ENCODE measurements at regions not wholly inside any gene's neighbourhood (a gene's known extent, or its start where the extent isn't known, plus 50 kb on each side); places are given as distances from the start of the nearest gene placed in this dataset.

DNA sequence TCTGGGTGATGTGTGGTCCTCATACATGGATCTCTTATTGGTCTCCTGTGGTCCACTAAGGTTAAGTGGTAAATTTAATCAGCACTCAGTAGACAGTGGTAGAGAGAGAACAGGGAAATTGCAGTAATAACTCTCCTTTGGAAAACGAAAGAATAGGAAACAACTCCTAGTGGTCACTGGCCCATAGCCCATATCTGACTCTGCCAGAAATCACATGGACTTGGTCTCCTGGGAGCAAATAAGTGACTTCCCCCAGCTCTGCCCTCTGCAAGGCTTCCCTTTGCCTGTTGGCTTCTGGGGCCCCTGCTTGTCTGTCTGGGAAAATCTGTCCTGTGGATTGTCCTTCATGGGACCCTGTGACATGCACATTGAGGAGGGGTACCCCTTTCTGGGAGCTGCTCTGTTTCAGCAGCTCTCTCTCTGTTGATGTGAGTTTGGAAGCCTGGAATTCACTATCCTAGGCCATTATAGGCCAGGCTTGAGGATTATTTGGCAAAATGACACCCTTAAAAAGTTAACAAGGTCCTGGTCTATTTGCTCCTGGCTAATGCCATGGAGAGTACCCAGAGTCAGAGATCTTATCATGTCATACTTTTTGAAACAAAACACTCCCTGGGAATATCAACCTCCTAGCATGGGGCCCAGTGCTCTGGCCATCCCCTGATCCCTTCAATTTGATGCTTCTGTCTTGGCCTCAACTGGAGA lies 58.0 kb upstream of the HNF1B start:
- H3K9me3 ChIP-seq (ENCODE audit: control insufficient read depth in 1 of 2, low read length in 2 of 2) = no peaks in the 10 kb centered on the region
- DNase-seq = no peak
- Mint-ChIP-seq H3K36me3 (no peaks in the 10 kb centered on the region), H3K27me3 (peaks cover 5 to 12% of the 10 kb centered on the region in 2 donors), H3K4me1 (peaks cover 0 to 6% (median 0%) of the 10 kb centered on the region in 4 donors), H3K4me3 (no peak overlapping the region), H3K9me3 (peaks cover 0 to 2% (median 0%) of the 10 kb centered on the region in 8 donors), H3K27ac (no peak overlapping the region)
- no peak overlapping the region for H3K4me3 ChIP-seq (ENCODE audit: low read length in 2 of 2)
- CTCF ChIA-PET (ENCODE audit: partially characterized antibody) = no interaction called here
- intact Hi-C loops (cut with micrococcal nuclease) = no loop called here
- no peaks in the 10 kb centered on the region for H3K36me3 ChIP-seq (ENCODE audit: insufficient read depth, low read length)
- no peak overlapping the region for H3K27ac ChIP-seq (ENCODE audit: low read depth, low read length)
- H3K4me1 ChIP-seq (ENCODE audit: insufficient read depth, low read length) = no peaks in the 10 kb centered on the region
- H3K27me3 ChIP-seq (ENCODE audit: insufficient read depth, low read length) = peaks cover 5% of the 10 kb centered on the region
- POLR2A ChIA-PET (ENCODE audit: partially characterized antibody) = no interaction called here

DNA sequence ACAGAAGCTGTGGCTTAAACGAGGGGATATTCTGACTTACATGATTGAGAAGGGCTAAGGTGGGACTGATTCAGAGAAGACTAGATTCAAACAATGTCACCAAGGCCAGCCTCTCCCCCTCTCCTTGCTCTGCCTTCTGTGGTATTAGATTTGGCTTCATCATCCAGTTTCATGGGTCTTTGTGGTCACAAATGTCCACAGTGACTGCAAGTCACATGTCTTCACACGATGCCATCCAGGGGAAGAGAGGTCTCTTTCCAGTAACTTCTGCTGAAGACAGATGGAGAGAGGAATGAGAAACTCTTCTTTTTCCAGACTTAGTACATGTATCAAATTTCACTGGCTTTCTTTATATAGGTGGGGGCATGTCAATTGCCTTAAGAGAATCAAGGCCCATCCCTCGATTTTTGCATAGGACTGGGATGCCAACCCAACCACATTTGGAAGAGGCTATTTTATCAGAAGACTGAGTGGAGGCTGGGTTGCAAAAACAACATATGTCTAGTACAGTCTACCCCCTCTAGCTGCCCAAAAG lies 57.3 kb upstream of the HNF1B start:
- H3K4me3 ChIP-seq (ENCODE audit: low read length in 2 of 2) = no peak overlapping the region
- H3K9me3 ChIP-seq (ENCODE audit: control insufficient read depth in 1 of 2, low read length in 2 of 2) = no peaks in the 10 kb centered on the region
- Mint-ChIP-seq H3K36me3 (no peaks in the 10 kb centered on the region), H3K4me3 (no peak overlapping the region), H3K9me3 (peaks cover 0 to 6% (median 0%) of the 10 kb centered on the region in 8 donors), H3K4me1 (peaks cover 0 to 6% (median 0%) of the 10 kb centered on the region in 4 donors), H3K27me3 (peaks cover 8 to 15% of the 10 kb centered on the region in 2 donors), H3K27ac (no peak overlapping the region)
- POLR2A ChIA-PET (ENCODE audit: partially characterized antibody) = no interaction called here
- CTCF ChIA-PET (ENCODE audit: partially characterized antibody) = no interaction called here
- intact Hi-C loops (cut with micrococcal nuclease) = no loop called here
- peaks cover 5% of the 10 kb centered on the region for H3K27me3 ChIP-seq (ENCODE audit: insufficient read depth, low read length)
- DNase-seq = no peak
- no peak overlapping the region for H3K27ac ChIP-seq (ENCODE audit: low read depth, low read length)
- no peaks in the 10 kb centered on the region for H3K36me3 ChIP-seq (ENCODE audit: insufficient read depth, low read length)
- no peaks in the 10 kb centered on the region for H3K4me1 ChIP-seq (ENCODE audit: insufficient read depth, low read length)

- H3K4me1 ChIP-seq (ENCODE audit: insufficient read depth, low read length) = no peaks in the 10 kb centered on the region
- no peaks in the 10 kb centered on the region for H3K9me3 ChIP-seq (ENCODE audit: control insufficient read depth in 1 of 2, low read length in 2 of 2)
- H3K4me3 ChIP-seq (ENCODE audit: low read length in 2 of 2) = no peak overlapping the region
- Mint-ChIP-seq H3K4me1 (peaks cover 0 to 6% (median 0%) of the 10 kb centered on the region in 4 donors), H3K36me3 (no peaks in the 10 kb centered on the region), H3K27me3 (peaks cover 8 to 15% of the 10 kb centered on the region in 2 donors), H3K9me3 (peaks cover 0 to 6% (median 0%) of the 10 kb centered on the region in 8 donors), H3K27ac (no peak overlapping the region), H3K4me3 (no peak overlapping the region)
- H3K27ac ChIP-seq (ENCODE audit: low read depth, low read length) = no peak overlapping the region
- DNase-seq = no peak
- peaks cover 5% of the 10 kb centered on the region for H3K27me3 ChIP-seq (ENCODE audit: insufficient read depth, low read length)
- CTCF ChIA-PET (ENCODE audit: partially characterized antibody) = interaction anchor here (0.8 kb wide), 1 partner anchor 15 kb away, joined by 3 read pairs; no protein-coding TSS in a partner anchor
- POLR2A ChIA-PET (ENCODE audit: partially characterized antibody) = no interaction called here
- no peaks in the 10 kb centered on the region for H3K36me3 ChIP-seq (ENCODE audit: insufficient read depth, low read length)
- intact Hi-C loops (cut with micrococcal nuclease) = no loop called here
Observed at GRCh38 chr17:37801171-37801570, 56.3 kb upstream of the HNF1B start.

- Mint-ChIP-seq H3K4me1 (peaks cover 0 to 6% (median 0%) of the 10 kb centered on the region in 4 donors), H3K36me3 (no peaks in the 10 kb centered on the region), H3K4me3 (no peak overlapping the region), H3K27me3 (peaks cover 9 to 13% of the 10 kb centered on the region in 2 donors), H3K9me3 (peaks cover 0 to 6% (median 0%) of the 10 kb centered on the region in 8 donors), H3K27ac (no peak overlapping the region)
- no peak for DNase-seq
- intact Hi-C loops (cut with micrococcal nuclease) = no loop called here
- ChIA-PET POLR2A (ENCODE audit: partially characterized antibody) (no interaction called here), CTCF (ENCODE audit: partially characterized antibody) (no interaction called here)
- no peak overlapping the region for H3K27ac ChIP-seq (ENCODE audit: low read depth, low read length)
- no peak overlapping the region for H3K4me3 ChIP-seq (ENCODE audit: low read length in 2 of 2)
- H3K9me3 ChIP-seq (ENCODE audit: control insufficient read depth in 1 of 2, low read length in 2 of 2) = no peaks in the 10 kb centered on the region
- H3K4me1 ChIP-seq (ENCODE audit: insufficient read depth, low read length) = no peaks in the 10 kb centered on the region
- no peaks in the 10 kb centered on the region for H3K27me3 ChIP-seq (ENCODE audit: insufficient read depth, low read length)
- H3K36me3 ChIP-seq (ENCODE audit: insufficient read depth, low read length) = no peaks in the 10 kb centered on the region
Observed at GRCh38 chr17:37797206-37797605, 52.3 kb upstream of the HNF1B start.

DNA sequence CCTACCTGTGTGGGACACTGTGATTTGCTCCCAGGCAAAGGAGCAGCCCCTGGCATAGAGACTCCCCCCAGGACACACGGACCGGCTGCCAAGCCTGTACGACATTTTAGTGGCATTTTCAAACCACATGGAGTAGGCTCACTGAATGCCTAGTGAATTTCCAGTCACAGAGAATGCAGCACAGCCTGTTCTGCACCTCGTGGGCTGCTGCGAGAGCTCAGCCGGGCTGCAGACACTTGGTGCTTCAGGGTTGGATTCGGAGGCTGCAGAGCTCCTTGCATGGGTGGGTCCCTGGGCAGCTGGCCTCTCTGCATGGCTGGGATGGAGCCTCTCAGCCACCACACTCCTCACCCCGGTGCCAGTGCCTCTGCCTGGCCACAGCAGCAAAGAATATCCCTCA lies 51.2 kb upstream of the HNF1B start:
- ChIA-PET CTCF (ENCODE audit: partially characterized antibody) (no interaction called here), POLR2A (ENCODE audit: partially characterized antibody) (no interaction called here)
- no peak for DNase-seq
- intact Hi-C loops (cut with micrococcal nuclease) = no loop called here
- H3K4me3 Mint-ChIP-seq = no peak overlapping the region
- Histone ChIP-seq H3K27ac (ENCODE audit: low read depth, low read length) (no peak overlapping the region), H3K36me3 (ENCODE audit: insufficient read depth, low read length) (no peaks in the 10 kb centered on the region), H3K4me1 (ENCODE audit: insufficient read depth, low read length) (no peaks in the 10 kb centered on the region), H3K4me3 (ENCODE audit: low read length in 2 of 2) (no peak overlapping the region), H3K27me3 (ENCODE audit: insufficient read depth, low read length) (no peaks in the 10 kb centered on the region), H3K9me3 (ENCODE audit: control insufficient read depth in 1 of 2, low read length in 2 of 2) (no peaks in the 10 kb centered on the region)
- no peaks in the 10 kb centered on the region for H3K36me3 Mint-ChIP-seq
- peaks cover 0 to 6% (median 2%) of the 10 kb centered on the region in 4 donors for H3K4me1 Mint-ChIP-seq
- peaks cover 0 to 6% (median 0%) of the 10 kb centered on the region in 8 donors for H3K9me3 Mint-ChIP-seq
- no peak overlapping the region for H3K27ac Mint-ChIP-seq
- peaks cover 16 to 18% of the 10 kb centered on the region in 2 donors for H3K27me3 Mint-ChIP-seq
